RWPE2 (cell line): ENCODE measurements at regions not wholly inside any gene's neighbourhood (a gene's known extent, or its start where the extent isn't known, plus 50 kb on each side); places are given as distances from the start of the nearest gene placed in this dataset.

Source experiments
- ATAC-seq: fragments of 200-7000 bp; cut with Tn5 transposase; 3 replicates; pipeline ENCODE4 v1.9.1; 2021; ENCODE audit warnings: low read depth
- DNase-seq: peaks from one replicate; pipeline ENCODE4 v3.0.0-alpha.2; 2020; ENCODE audit warnings: low spot score
- H3K27ac ChIP-seq: fragments of 450-650 bp; 2 replicates; pipeline ENCODE4 v1.5.1; 2017; ENCODE audit warnings: mild to moderate bottlenecking; ENCODE audit not compliant: poor library complexity, severe bottlenecking
- H3K27me3 ChIP-seq: fragments of 250-450 bp; sonication (Bioruptor Pico); 2 replicates; pipeline ENCODE4 v1.5.1; 2021; ENCODE audit warnings: mild to moderate bottlenecking, moderate library complexity; ENCODE audit not compliant: insufficient read depth, poor library complexity, severe bottlenecking
- H3K36me3 ChIP-seq: fragments of 250-450 bp; sonication (Bioruptor Pico); 2 replicates; pipeline ENCODE4 v1.5.1; 2020; ENCODE audit warnings: low read depth, mild to moderate bottlenecking, moderate library complexity
- H3K4me1 ChIP-seq: fragments of 250-450 bp; sonication (Bioruptor Pico); 2 replicates; pipeline ENCODE4 v1.5.1; 2021; ENCODE audit warnings: mild to moderate bottlenecking, moderate library complexity; ENCODE audit not compliant: insufficient read depth, poor library complexity, severe bottlenecking
- H3K4me3 ChIP-seq: fragments of 250-450 bp; sonication (Bioruptor Pico); 2 replicates; pipeline ENCODE4 v1.5.1; 2021; ENCODE audit warnings: mild to moderate bottlenecking, moderate library complexity; ENCODE audit not compliant: severe bottlenecking
- H3K9me3 ChIP-seq: fragments of 250-450 bp; sonication (Bioruptor Pico); 2 replicates; pipeline ENCODE4 v1.5.1; 2021; ENCODE audit warnings: mild to moderate bottlenecking, moderate library complexity; ENCODE audit not compliant: severe bottlenecking
- TF ChIP-seq, protein P1 (sequence below): fragments of 450-650 bp; IDR thresholded peaks from one replicate; pipeline ENCODE4 v1.5.1; 2017; ENCODE audit warnings: mild to moderate bottlenecking, moderate library complexity; ENCODE audit not compliant: poor library complexity, severe bottlenecking

DNA sequence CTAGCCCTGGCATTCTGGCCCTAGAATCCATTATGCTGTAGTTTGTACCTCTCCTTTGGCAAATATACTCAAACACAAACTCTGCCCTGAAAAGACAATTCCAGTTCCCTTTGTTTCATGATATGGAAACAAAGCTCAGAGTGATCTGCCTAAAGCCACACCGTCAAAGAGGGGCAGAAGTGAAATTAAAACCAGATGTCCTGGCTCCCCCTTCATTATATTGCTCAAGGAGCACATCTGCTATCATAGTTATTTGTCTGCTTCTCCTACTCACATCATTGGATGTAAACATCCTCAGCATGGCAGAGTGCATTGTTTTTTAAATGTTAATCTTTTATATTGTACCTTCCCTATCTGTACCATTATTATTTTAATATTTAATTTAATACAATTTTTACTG is 266.7 kb upstream of the SMARCA2 start:
- no peak for ATAC-seq

DNA sequence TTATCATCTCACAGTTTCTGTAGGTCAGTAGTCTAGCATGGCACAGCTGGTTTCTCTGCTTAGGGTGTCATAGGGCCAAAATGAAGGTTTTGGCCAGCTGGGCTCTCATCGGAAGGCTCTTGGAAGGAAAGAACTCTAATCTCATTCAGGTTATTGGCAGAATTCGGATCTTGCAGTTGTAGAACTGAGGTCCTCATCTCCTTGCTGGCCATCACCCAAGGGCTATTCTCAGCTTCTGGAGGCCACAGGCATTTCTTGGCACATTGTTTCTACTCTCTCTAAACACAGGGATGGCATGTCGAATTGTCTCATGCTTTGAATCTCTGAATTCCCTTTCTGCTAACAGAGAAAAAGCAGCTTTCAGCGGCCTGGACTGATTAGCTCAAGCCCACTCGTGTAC is 258.0 kb upstream of the SMARCA2 start:
- Histone ChIP-seq H3K27ac (no peak overlapping the region), H3K27me3 (no peaks in the 10 kb centered on the region), H3K4me1 (no peaks in the 10 kb centered on the region), H3K9me3 (no peaks in the 10 kb centered on the region), H3K4me3 (no peak overlapping the region), H3K36me3 (no peaks in the 10 kb centered on the region)
- DNase-seq = no peak
- TF ChIP-seq, protein P1, sequence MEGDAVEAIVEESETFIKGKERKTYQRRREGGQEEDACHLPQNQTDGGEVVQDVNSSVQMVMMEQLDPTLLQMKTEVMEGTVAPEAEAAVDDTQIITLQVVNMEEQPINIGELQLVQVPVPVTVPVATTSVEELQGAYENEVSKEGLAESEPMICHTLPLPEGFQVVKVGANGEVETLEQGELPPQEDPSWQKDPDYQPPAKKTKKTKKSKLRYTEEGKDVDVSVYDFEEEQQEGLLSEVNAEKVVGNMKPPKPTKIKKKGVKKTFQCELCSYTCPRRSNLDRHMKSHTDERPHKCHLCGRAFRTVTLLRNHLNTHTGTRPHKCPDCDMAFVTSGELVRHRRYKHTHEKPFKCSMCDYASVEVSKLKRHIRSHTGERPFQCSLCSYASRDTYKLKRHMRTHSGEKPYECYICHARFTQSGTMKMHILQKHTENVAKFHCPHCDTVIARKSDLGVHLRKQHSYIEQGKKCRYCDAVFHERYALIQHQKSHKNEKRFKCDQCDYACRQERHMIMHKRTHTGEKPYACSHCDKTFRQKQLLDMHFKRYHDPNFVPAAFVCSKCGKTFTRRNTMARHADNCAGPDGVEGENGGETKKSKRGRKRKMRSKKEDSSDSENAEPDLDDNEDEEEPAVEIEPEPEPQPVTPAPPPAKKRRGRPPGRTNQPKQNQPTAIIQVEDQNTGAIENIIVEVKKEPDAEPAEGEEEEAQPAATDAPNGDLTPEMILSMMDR = no peak
- no peak for ATAC-seq

More for the DNA sequence above, 266.7 kb upstream of the SMARCA2 start:
- Histone ChIP-seq H3K36me3 (no peaks in the 10 kb centered on the region), H3K9me3 (no peaks in the 10 kb centered on the region), H3K4me3 (no peak overlapping the region), H3K27me3 (no peaks in the 10 kb centered on the region), H3K27ac (no peak overlapping the region), H3K4me1 (no peaks in the 10 kb centered on the region)
- TF ChIP-seq, protein P1 = no peak
- DNase-seq = no peak

DNA sequence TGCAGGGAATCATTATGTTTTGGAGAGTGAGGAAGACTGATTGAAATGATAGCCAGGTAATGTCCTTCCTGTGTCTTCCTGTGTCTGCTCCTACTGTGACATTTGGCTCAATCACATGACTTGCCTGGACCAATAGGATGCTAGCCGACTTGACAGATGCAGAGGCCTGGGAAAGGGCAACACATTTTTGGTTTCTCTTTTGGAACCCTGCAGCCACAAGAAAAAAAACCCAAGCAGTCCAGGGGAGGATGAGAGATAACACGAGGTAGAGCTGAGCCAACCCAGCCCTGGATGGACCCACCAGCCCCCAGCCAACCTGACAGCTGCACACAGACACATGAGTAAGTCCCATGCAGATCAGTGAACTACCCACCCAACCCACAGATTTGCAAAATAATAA is 256.1 kb upstream of the SMARCA2 start:
- Histone ChIP-seq H3K27ac (no peak overlapping the region), H3K9me3 (no peaks in the 10 kb centered on the region), H3K27me3 (no peaks in the 10 kb centered on the region), H3K4me1 (no peaks in the 10 kb centered on the region), H3K36me3 (no peaks in the 10 kb centered on the region), H3K4me3 (no peak overlapping the region)
- DNase-seq = no peak
- TF ChIP-seq, protein P1 = no peak
- ATAC-seq = no peak

DNA sequence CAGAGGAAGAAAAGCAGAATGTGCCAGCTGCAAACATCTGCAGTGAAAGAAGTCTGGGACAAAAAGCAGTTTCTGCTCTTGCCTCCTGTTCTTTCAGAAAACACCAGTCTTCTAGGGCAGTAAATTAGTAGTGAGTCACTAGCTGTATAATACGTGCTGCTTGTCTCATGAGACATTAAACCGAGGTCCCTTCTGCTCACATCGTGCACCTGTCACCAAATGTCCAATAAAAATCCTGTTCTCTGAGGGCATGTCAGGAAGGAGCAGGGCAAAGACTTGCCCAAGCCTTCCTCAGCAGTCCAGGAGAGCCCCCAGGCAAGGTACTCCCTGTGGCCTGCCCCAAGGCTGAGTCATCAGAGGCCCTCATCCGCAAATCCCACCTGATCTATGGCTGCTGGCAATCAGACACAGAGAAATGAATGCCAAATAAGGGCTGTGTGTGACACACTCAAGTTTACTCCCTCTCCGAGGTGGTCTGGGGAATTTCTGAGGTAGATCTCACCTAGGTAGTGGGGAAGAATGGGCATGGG is 255.3 kb upstream of the SMARCA2 start:
- no peak for DNase-seq
- no peak overlapping the region for H3K4me3 ChIP-seq
- no peaks in the 10 kb centered on the region for H3K27me3 ChIP-seq
- peak; percentile 76 for ATAC-seq
- no peak overlapping the region for H3K27ac ChIP-seq
- TF ChIP-seq, protein P1 = no peak
- H3K4me1 ChIP-seq = no peaks in the 10 kb centered on the region
- no peaks in the 10 kb centered on the region for H3K36me3 ChIP-seq
- H3K9me3 ChIP-seq = no peaks in the 10 kb centered on the region

DNA sequence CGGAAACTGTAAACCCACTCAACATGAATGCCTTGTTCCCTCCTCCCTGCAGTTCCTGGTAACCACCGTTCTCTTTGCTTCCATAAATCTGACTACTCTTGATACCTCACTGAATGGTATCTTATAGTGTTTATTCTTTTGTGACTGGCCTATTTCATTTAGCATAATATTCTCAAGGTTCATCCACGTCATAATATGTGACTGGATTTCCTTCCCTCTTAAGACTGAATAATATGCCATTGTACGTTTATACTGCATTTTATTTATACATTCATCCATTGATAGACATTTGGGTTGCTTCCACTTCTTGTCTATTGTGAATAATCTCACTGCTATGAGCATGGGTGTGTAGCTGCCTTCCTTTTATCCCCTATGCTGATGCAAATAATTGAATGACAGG is 253.3 kb upstream of the SMARCA2 start:
- Histone ChIP-seq H3K4me3 (no peak overlapping the region), H3K9me3 (no peaks in the 10 kb centered on the region), H3K36me3 (no peaks in the 10 kb centered on the region), H3K27ac (no peak overlapping the region), H3K27me3 (no peaks in the 10 kb centered on the region), H3K4me1 (no peaks in the 10 kb centered on the region)
- DNase-seq (no peak), ATAC-seq (no peak)
- TF ChIP-seq, protein P1 = no peak
